Trophoblast cell (in vitro differentiated cells and primary cell): ENCODE measurements at regions not wholly inside any gene's neighbourhood (a gene's known extent, or its start where the extent isn't known, plus 50 kb on each side); places are given as distances from the start of the nearest gene placed in this dataset.

Experiments used
- DNase-seq, 2 donors: peaks; one replicate each; pipeline ENCODE4 v3.0.0-alpha.2; 2016
- H2AFZ ChIP-seq: 2 replicates; pipeline ENCODE4 v1.6.1; 2013; ENCODE audit warnings: low read length, moderate library complexity, mild to moderate bottlenecking; ENCODE audit not compliant: insufficient read depth, poor library complexity
- H2AK5ac ChIP-seq: 2 replicates; pipeline ENCODE4 v1.6.1; 2013; ENCODE audit warnings: mild to moderate bottlenecking, low read length
- H2BK120ac ChIP-seq: 2 replicates; pipeline ENCODE4 v1.6.1; 2013; ENCODE audit warnings: low read length, mild to moderate bottlenecking, moderate library complexity; ENCODE audit not compliant: insufficient read depth, poor library complexity
- H2BK12ac ChIP-seq: 2 replicates; pipeline ENCODE4 v1.6.1; 2013; ENCODE audit warnings: mild to moderate bottlenecking, low read length, moderate library complexity
- H2BK5ac ChIP-seq: 2 replicates; pipeline ENCODE4 v1.6.1; 2013; ENCODE audit warnings: low read length, low read depth, moderate library complexity, mild to moderate bottlenecking; ENCODE audit not compliant: poor library complexity
- H3K14ac ChIP-seq: 2 replicates; pipeline ENCODE4 v1.6.1; 2013; ENCODE audit warnings: mild to moderate bottlenecking, low read length
- H3K18ac ChIP-seq: 2 replicates; pipeline ENCODE4 v1.6.1; 2013; ENCODE audit warnings: mild to moderate bottlenecking, low read length
- H3K23ac ChIP-seq: 2 replicates; pipeline ENCODE4 v1.6.1; 2013; ENCODE audit warnings: low read length
- H3K27ac ChIP-seq: 2 replicates; pipeline ENCODE4 v1.5.1; 2013; ENCODE audit warnings: low read depth, mild to moderate bottlenecking, inconsistent platforms, low read length, moderate library complexity
- H3K27me3 ChIP-seq: 2 replicates; pipeline ENCODE4 v1.6.1; 2013; ENCODE audit warnings: inconsistent platforms, mild to moderate bottlenecking, low read length, moderate library complexity; ENCODE audit not compliant: insufficient read depth
- H3K36me3 ChIP-seq, 2 experiments: 1 replicate in 1 of 2; 2 replicates in 1 of 2; pipeline ENCODE4 v1.6.1; 2013; ENCODE audit warnings: low read length in 2 of 2, mild to moderate bottlenecking in 2 of 2, moderate library complexity in 1 of 2; ENCODE audit not compliant: insufficient read depth in 2 of 2, control insufficient read depth in 1 of 2
- H3K4ac ChIP-seq: 2 replicates; pipeline ENCODE4 v1.6.1; 2013; ENCODE audit warnings: low read depth, mild to moderate bottlenecking, low read length, moderate library complexity
- H3K4me1 ChIP-seq, 2 experiments: 1 replicate in 1 of 2; 2 replicates in 1 of 2; pipeline ENCODE4 v1.6.1; 2013; ENCODE audit warnings: low read length in 2 of 2, mild to moderate bottlenecking in 2 of 2, moderate library complexity in 1 of 2; ENCODE audit not compliant: insufficient read depth in 2 of 2, control insufficient read depth in 1 of 2
- H3K4me2 ChIP-seq: 2 replicates; pipeline ENCODE4 v1.6.1; 2013; ENCODE audit warnings: inconsistent platforms, mild to moderate bottlenecking, low read length, moderate library complexity
- H3K4me3 ChIP-seq: 2 replicates; pipeline ENCODE4 v1.5.1; 2013; ENCODE audit warnings: mild to moderate bottlenecking, low read depth, low read length, inconsistent platforms
- H3K79me1 ChIP-seq: one replicate; pipeline ENCODE4 v1.6.1; 2013; ENCODE audit warnings: low read length
- H3K79me2 ChIP-seq: 2 replicates; pipeline ENCODE4 v1.6.1; 2013; ENCODE audit warnings: low read length, mild to moderate bottlenecking; ENCODE audit not compliant: control insufficient read depth, insufficient read depth, poor library complexity
- H3K9ac ChIP-seq: 2 replicates; pipeline ENCODE4 v1.6.1; 2013; ENCODE audit warnings: mild to moderate bottlenecking, low read length
- H3K9me3 ChIP-seq: 2 replicates; pipeline ENCODE4 v1.6.1; 2013; ENCODE audit warnings: low read depth, mild to moderate bottlenecking, control low read depth, inconsistent platforms, low read length; ENCODE audit not compliant: insufficient read depth
- H4K12ac ChIP-seq: 2 replicates; pipeline ENCODE4 v1.6.1; 2013; ENCODE audit warnings: low read depth, mild to moderate bottlenecking, low read length, moderate library complexity
- H4K8ac ChIP-seq: 2 replicates; pipeline ENCODE4 v1.6.1; 2013; ENCODE audit warnings: low read depth, mild to moderate bottlenecking, low read length, moderate library complexity
- H4K91ac ChIP-seq: one replicate; pipeline ENCODE4 v1.6.1; 2013; ENCODE audit warnings: low read depth, mild to moderate bottlenecking, low read length, moderate library complexity
- WGBS: extraction: QIAGEN DNeasy Blood & Tissue Kit; methylation state at CpG from one replicate; pipeline ENCODE4 v1.1.7; 2013; ENCODE audit warnings: missing lambda C conversion rate; ENCODE audit not compliant: insufficient read length, insufficient coverage; ENCODE audit errors: extremely low coverage; 5-methylcytosine and 5-hydroxymethylcytosine counted together

DNA sequence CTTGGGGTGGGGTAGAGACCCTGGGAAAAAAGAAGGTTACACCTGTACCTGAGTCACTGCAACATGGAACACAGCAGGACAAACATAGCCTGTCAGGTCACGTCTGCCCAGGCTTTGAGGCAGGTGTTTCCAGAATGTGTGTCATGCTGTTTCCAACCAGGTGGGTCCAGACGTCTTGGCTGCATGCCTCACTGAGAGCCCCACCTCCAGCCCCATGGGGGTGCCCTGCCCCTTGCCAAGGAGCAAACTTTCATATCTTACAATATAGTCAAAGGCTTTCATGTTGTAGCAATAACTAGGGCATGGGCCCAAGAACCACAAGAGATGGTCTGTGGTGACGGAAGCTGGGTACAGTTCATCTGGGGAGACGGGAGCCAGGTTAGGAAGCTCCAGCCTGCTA is 499.7 kb downstream of the BCL11A start:
- no peak overlapping the region for H4K91ac ChIP-seq
- H2BK12ac ChIP-seq, result no peak overlapping the region
- no peak overlapping the region for H3K23ac ChIP-seq
- H3K79me2 ChIP-seq, result peaks cover 1% of the 10 kb centered on the region
- H3K79me1 ChIP-seq, result no peaks in the 10 kb centered on the region
- no peaks in the 10 kb centered on the region for H3K9me3 ChIP-seq
- no peak overlapping the region for H3K18ac ChIP-seq
- no peak overlapping the region for H2BK5ac ChIP-seq
- H3K4me1 ChIP-seq, result no peaks in the 10 kb centered on the region
- no peak overlapping the region for H3K14ac ChIP-seq
- no peak overlapping the region for H2AK5ac ChIP-seq
- no peak overlapping the region for H3K4ac ChIP-seq
- H4K12ac ChIP-seq, result no peak overlapping the region
- H3K27me3 ChIP-seq, result no peaks in the 10 kb centered on the region
- WGBS, result no CpG with 5 or more reads among the region's 4 CpGs
- no peak overlapping the region for H3K4me3 ChIP-seq
- H3K9ac ChIP-seq, result no peak overlapping the region
- no peak overlapping the region for H3K4me2 ChIP-seq
- no peak overlapping the region for H2AFZ ChIP-seq
- H2BK120ac ChIP-seq, result no peak overlapping the region
- DNase-seq, result no peak
- no peaks in the 10 kb centered on the region for H3K36me3 ChIP-seq
- H4K8ac ChIP-seq, result no peak overlapping the region
- no peak overlapping the region for H3K27ac ChIP-seq

DNA sequence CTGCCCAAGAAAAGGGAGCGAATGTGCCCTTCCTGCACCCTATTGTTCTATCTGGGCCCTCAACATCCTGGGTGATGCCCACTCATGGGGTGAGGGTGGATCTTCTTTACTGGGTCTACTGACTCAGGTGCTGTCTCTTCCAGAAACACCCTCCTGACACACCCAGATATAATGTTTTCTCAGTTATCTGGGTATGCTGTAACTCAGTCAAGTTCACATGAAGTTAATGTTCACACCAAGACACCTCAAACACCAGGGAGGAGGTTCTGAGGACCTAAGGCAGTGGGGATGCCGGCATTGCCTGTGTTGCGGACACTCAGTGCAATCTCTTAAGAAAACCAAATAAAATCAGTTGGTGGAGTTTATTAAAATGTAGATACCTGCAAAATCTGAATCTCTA is 500.9 kb downstream of the BCL11A start:
- no peak for DNase-seq
- no peak overlapping the region for H2BK120ac ChIP-seq
- H3K27ac ChIP-seq, result no peak overlapping the region

DNA sequence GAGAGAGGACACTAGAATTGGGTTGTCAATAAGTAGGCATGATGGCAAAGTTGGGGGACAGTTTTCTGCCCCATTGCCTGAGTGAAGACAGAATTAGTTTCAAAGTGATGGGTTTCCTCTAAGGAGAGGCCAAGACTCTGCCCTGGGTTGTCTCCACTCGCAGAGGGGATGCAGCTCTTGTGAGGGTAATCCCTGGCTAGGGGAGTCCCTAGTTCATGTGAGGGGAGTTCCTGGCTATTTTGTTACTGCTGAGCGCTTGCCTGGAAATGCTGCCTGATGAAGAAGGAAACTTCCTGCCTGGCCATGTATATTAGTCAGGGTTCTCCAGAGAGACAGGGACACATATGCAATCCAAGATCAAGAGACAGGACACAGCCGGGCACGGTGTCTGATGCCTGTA is 501.5 kb downstream of the BCL11A start:
- Histone ChIP-seq H2BK120ac (no peak overlapping the region), H3K27me3 (no peaks in the 10 kb centered on the region), H2AFZ (no peak overlapping the region), H3K4me3 (no peak overlapping the region), H4K12ac (no peak overlapping the region), H3K4me2 (no peak overlapping the region), H3K4ac (no peak overlapping the region), H2BK5ac (no peak overlapping the region), H3K27ac (no peak overlapping the region), H3K18ac (no peak overlapping the region), H3K9me3 (no peaks in the 10 kb centered on the region), H3K9ac (no peak overlapping the region), H3K36me3 (no peaks in the 10 kb centered on the region), H4K8ac (no peak overlapping the region), H3K79me1 (no peaks in the 10 kb centered on the region), H2AK5ac (no peak overlapping the region), H4K91ac (no peak overlapping the region), H2BK12ac (no peak overlapping the region), H3K79me2 (no peaks in the 10 kb centered on the region), H3K23ac (no peak overlapping the region), H3K4me1 (peaks cover 0 to 3% of the 10 kb centered on the region in 2 experiments), H3K14ac (no peak overlapping the region)
- no CpG with 5 or more reads among the region's 4 CpGs for WGBS
- no peak for DNase-seq

More for the DNA sequence above, 500.9 kb downstream of the BCL11A start:
- WGBS, result no CpG with 5 or more reads among the region's 3 CpGs
- no peak overlapping the region for H3K4me2 ChIP-seq
- H2AFZ ChIP-seq, result no peak overlapping the region
- H3K14ac ChIP-seq, result no peak overlapping the region
- no peak overlapping the region for H3K18ac ChIP-seq
- H2BK5ac ChIP-seq, result no peak overlapping the region
- no peak overlapping the region for H4K12ac ChIP-seq
- no peaks in the 10 kb centered on the region for H3K79me1 ChIP-seq
- H3K4me1 ChIP-seq, result peaks cover 0 to 3% of the 10 kb centered on the region in 2 experiments
- no peak overlapping the region for H2AK5ac ChIP-seq
- H4K8ac ChIP-seq, result no peak overlapping the region
- H3K23ac ChIP-seq, result no peak overlapping the region
- H2BK12ac ChIP-seq, result no peak overlapping the region
- H3K27me3 ChIP-seq, result no peaks in the 10 kb centered on the region
- no peaks in the 10 kb centered on the region for H3K79me2 ChIP-seq
- no peak overlapping the region for H4K91ac ChIP-seq
- no peaks in the 10 kb centered on the region for H3K9me3 ChIP-seq
- no peak overlapping the region for H3K9ac ChIP-seq
- no peak overlapping the region for H3K4ac ChIP-seq
- H3K36me3 ChIP-seq, result no peaks in the 10 kb centered on the region
- H3K4me3 ChIP-seq, result no peak overlapping the region

DNA sequence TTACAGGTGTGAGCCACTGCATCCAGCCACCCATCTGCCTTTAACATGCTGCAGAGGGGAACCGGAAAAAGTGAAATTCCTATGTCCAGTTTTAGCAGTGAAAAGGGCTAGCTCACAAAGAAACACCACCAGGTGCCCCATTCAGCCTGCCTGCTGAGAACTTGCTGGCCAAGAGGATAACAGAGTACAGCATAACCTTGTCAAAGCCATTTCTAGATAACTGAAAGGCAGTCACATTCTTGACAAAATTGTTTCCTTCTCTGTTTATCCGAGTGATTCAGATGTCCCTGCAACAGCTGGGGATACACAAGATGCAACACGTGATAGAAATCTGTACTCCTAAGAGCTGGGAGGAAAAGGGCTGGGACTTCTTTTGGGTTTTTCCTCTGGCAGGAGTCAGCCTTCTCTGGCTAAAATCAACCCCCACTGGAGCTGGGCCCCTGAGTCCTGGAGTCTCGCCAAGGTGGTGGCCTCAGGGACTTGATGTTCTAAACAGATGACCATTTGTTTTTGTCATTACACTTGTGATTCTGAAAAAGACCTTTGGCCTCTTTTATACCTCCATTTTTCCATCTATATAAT is 505.4 kb downstream of the BCL11A start:
- no peaks in the 10 kb centered on the region for H3K36me3 ChIP-seq

More for the DNA sequence above, 505.4 kb downstream of the BCL11A start:
- no CpG with 5 or more reads among the region's 4 CpGs for WGBS
- no peak overlapping the region for H2BK120ac ChIP-seq
- H3K9ac ChIP-seq, result no peak overlapping the region
- no peak overlapping the region for H4K91ac ChIP-seq
- no peaks in the 10 kb centered on the region for H3K79me1 ChIP-seq
- H3K4me2 ChIP-seq, result no peak overlapping the region
- H3K79me2 ChIP-seq, result no peaks in the 10 kb centered on the region
- no peak overlapping the region for H3K18ac ChIP-seq
- H2AFZ ChIP-seq, result no peak overlapping the region
- H3K14ac ChIP-seq, result no peak overlapping the region
- H3K27ac ChIP-seq, result no peak overlapping the region
- H3K27me3 ChIP-seq, result no peaks in the 10 kb centered on the region
- DNase-seq, result no peak
- no peak overlapping the region for H3K4ac ChIP-seq
- H2BK5ac ChIP-seq, result no peak overlapping the region
- no peak overlapping the region for H4K12ac ChIP-seq
- H2BK12ac ChIP-seq, result no peak overlapping the region
- H4K8ac ChIP-seq, result no peak overlapping the region
- peaks cover 0 to 3% of the 10 kb centered on the region in 2 experiments for H3K4me1 ChIP-seq
- H2AK5ac ChIP-seq, result no peak overlapping the region
- H3K9me3 ChIP-seq, result no peaks in the 10 kb centered on the region
- no peak overlapping the region for H3K4me3 ChIP-seq
- no peak overlapping the region for H3K23ac ChIP-seq
